Coronary artery (tissue), 2 donors: ENCODE measurements at regions not wholly inside any gene's neighbourhood (a gene's known extent, or its start where the extent isn't known, plus 50 kb on each side); places are given as distances from the start of the nearest gene placed in this dataset.

Source experiments
- DNase-seq: peaks from one replicate; pipeline ENCODE4 v3.0.0-alpha.2; 2017; ENCODE audit warnings: low spot score
- H3K27ac ChIP-seq, 2 donors: fragments of 200-600 bp; sonication (generic); one replicate each; pipeline ENCODE4 v1.5.1; 2016 to 2019
- H3K4me3 ChIP-seq: fragments of 200-600 bp; sonication (generic); 2 replicates; pipeline ENCODE4 v1.5.1; 2016; ENCODE audit warnings: mild to moderate bottlenecking, moderate library complexity
- TF ChIP-seq, protein P1 (sequence below): fragments of 200-600 bp; sonication (generic); IDR thresholded peaks from one replicate; pipeline ENCODE4 v1.5.1; 2019; ENCODE audit warnings: antibody characterized with exemption

DNA sequence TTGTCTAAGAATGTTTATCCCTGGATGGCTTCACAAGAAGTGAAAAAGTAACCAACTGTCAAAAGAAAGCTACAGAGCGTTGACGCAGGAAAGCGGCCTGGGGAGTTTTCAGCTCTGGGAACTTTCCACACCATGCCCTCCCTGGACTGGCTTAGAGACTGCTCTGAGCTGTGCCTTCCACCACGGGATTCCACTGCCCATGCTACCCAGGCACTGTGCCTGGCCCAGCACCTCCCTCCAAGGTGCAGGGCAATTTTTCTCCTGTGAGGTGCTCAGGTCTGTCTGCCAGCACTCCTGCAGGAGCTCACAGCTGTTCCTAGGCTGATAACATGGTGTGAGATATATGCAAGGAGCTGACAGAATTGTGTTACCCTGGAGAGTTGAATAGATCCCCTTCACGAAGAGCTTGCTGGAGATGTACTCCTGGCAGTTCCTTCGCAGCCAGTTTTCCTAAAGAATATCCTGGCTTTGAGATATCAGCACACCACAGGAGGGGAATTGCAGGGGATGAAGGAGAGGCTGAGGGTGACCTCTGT, 258.3 kb upstream of the B3GAT1 start:
- H3K27ac ChIP-seq: no peak overlapping the region
- TF ChIP-seq, protein P1, sequence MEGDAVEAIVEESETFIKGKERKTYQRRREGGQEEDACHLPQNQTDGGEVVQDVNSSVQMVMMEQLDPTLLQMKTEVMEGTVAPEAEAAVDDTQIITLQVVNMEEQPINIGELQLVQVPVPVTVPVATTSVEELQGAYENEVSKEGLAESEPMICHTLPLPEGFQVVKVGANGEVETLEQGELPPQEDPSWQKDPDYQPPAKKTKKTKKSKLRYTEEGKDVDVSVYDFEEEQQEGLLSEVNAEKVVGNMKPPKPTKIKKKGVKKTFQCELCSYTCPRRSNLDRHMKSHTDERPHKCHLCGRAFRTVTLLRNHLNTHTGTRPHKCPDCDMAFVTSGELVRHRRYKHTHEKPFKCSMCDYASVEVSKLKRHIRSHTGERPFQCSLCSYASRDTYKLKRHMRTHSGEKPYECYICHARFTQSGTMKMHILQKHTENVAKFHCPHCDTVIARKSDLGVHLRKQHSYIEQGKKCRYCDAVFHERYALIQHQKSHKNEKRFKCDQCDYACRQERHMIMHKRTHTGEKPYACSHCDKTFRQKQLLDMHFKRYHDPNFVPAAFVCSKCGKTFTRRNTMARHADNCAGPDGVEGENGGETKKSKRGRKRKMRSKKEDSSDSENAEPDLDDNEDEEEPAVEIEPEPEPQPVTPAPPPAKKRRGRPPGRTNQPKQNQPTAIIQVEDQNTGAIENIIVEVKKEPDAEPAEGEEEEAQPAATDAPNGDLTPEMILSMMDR: no peak
- no peak for DNase-seq

DNA sequence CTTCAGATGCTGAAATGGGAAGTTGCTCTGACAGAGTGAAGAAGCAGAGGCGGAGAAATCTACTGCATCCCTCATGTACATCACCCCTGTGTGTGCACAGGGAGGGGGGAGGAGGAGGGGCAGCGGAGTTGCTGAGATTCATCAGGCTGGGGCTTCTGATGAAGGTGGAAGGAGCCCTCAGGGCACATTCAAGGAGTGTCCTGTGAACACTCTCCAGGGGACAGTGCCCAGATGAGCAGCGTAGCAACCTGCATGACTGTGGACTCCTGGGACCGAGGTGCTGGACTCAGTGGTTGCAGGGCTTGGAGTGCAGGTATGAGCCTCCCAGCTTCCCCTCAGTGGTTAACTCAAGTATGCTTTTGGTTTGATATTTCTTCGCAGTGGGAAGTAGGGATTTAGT, 257.8 kb upstream of the B3GAT1 start:
- no peak for DNase-seq
- TF ChIP-seq, protein P1: no peak
- Histone ChIP-seq H3K4me3 (no peak overlapping the region), H3K27ac (no peak overlapping the region)

More for the DNA sequence above, 258.3 kb upstream of the B3GAT1 start:
- no peak overlapping the region for H3K4me3 ChIP-seq

DNA sequence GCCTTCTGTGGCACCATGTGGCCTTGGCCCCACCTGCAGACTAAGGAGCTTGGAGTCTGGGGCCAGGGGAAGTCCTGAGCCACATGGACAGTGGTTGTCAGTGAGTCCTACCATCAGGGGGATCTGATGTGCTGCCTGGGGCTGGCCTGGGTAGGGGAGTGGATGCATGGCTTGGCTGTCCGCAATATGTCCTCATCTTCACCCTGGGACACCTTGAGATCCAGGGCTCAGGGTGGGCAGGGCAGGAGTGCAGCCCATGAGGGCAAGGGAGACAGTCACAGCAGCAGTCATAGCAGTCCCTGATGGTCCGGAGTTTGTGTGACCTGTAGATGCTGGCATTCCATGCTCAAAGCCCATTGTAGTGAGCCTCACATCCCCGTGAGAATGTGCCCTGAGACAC, 256.8 kb upstream of the B3GAT1 start:
- DNase-seq: peak; percentile 54
- TF ChIP-seq, protein P1: no peak
- Histone ChIP-seq H3K27ac (no peak overlapping the region), H3K4me3 (no peak overlapping the region)

DNA sequence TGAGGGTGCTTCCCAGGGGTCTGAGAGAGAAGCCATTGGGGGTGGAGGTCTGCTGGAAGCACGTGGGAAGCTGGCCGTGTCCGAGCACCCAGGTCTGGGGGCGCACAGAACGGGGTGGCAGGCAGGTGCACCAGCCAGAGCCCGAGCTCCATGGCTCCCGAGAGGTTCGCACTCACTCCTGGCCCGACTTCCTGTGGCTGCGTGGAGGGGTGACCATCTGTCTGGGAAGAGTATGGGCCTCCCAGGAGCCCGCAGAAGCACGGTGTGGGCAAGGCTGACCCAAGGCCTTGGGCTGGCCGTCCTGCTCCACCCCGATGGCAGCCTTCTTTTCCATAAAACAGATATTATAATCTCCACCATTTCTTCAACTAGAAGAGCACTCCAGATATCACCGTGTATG, 256.0 kb upstream of the B3GAT1 start:
- TF ChIP-seq, protein P1: no peak
- no peak overlapping the region for H3K27ac ChIP-seq
- H3K4me3 ChIP-seq: no peak overlapping the region
- DNase-seq: no peak

DNA sequence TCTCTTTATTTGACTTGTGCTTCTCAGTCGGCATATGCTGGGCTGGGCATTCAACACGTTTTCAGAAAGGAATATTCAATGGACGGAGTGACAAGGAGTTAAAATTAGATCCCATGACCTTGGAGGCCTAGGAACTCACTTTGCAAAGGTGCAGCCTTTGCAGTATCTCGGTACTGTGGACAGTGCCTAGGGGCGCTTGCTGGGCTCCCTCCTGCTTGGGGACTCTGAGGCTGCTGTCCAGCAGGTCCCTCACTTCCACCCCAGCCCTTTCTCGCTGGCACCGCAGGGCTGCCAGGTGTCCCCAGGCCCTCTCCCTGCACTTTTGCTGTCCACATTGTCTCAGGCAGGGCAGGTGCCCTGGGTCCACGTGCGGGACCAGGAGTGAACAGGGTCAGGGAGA, 255.5 kb upstream of the B3GAT1 start:
- TF ChIP-seq, protein P1: no peak
- DNase-seq: no peak
- Histone ChIP-seq H3K27ac (no peak overlapping the region), H3K4me3 (no peak overlapping the region)

DNA sequence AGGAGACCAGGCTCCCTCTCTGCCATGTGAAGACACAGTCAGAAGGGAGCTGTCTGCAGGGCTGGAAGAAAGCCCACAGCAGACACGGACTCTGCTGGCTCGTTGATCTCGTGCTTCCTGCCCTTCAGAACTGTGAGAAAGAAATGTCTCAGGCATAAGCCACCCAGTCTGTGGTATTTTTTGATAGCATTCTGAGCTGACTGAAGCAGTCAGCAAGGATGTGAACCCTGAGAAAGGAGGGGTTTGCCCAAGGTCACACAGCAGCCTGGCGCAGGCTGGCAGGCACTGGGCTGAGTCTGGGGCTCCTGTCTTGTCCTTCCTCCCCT, 255.1 kb upstream of the B3GAT1 start:
- H3K4me3 ChIP-seq: no peak overlapping the region
- TF ChIP-seq, protein P1: no peak
- no peak overlapping the region for H3K27ac ChIP-seq
- no peak for DNase-seq

DNA sequence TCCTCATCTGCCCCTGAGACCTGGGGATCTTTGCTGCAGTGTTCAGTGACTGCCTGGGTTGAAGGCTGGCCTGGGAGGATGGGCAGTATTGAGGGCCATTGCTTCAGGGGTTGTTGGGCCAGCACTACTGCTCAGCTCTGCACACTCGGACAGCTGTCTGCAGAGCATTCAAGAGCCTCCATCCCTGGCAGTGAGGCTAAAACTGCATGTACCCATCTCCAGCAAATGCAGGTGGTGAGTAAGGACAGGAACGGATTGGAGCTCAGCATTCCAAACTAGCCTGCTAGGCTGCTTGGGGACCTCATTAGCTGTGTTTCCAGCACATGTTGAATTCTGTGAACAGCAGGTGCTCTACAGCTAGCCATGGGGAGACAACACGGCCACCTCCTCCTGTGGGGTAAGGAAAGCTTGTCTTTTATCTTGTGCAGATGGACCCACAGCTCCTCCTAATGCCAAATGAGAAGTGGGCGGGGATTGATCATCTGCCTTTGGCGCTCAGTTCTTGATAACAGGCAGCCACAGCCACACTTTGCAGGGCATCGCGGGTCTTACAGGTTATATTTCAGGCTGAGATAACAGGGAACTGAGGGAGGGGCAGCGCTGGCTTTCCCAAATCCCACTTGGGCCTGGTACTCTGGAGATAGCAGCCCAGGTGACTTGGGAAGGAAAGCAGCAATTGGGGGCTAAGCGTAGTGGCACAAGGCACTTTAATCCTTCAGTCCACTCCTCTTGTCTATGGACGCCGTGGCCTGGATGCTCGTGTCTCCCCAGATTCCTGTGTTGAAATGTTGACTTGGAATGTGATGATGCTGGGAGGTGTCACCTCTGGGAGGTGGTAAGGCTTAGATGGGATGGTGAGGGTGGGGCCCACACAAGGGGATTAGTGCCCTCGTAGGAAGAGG, 254.5 kb upstream of the B3GAT1 start:
- TF ChIP-seq, protein P1: no peak
- peak; percentile 50 for DNase-seq
- no peak overlapping the region for H3K4me3 ChIP-seq
- H3K27ac ChIP-seq: no peak overlapping the region
